ENCODE measurements at regions not wholly inside any gene's neighbourhood (a gene's known extent, or its start where the extent isn't known, plus 50 kb on each side); places are given as distances from the start of the nearest gene placed in this dataset.
A peak's percentile ranks its signal among the peaks of the same experiment; 100 is the strongest.

DNA sequence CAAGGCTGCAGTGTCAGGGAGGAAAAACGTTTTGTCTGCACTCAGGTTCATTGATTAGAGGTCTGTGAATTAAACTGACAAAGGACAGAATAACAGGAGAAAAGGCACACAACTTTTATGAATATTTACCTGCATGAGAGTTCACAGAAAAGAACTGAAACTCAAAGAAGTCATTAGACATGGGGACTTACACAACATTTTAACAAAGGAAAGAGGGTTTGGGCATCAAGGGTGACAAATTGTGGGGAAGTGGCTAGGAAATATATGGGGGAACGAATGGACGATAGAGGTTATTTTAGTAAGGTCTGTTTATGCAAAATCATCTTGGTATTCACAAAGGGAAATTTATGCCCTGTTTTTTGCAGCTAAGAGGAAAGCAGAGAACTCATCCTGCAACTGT is 65.6 kb upstream of the C15orf39 start:
- no peak for DNase-seq

- DNase-seq, result no peak
Measured at GRCh38 chr15:75136758-75137157, 64.9 kb upstream of the C15orf39 start.

- DNase-seq, result peak; percentile 84
Measured at GRCh38 chr15:75138016-75138999, 63.4 kb upstream of the C15orf39 start.

DNA sequence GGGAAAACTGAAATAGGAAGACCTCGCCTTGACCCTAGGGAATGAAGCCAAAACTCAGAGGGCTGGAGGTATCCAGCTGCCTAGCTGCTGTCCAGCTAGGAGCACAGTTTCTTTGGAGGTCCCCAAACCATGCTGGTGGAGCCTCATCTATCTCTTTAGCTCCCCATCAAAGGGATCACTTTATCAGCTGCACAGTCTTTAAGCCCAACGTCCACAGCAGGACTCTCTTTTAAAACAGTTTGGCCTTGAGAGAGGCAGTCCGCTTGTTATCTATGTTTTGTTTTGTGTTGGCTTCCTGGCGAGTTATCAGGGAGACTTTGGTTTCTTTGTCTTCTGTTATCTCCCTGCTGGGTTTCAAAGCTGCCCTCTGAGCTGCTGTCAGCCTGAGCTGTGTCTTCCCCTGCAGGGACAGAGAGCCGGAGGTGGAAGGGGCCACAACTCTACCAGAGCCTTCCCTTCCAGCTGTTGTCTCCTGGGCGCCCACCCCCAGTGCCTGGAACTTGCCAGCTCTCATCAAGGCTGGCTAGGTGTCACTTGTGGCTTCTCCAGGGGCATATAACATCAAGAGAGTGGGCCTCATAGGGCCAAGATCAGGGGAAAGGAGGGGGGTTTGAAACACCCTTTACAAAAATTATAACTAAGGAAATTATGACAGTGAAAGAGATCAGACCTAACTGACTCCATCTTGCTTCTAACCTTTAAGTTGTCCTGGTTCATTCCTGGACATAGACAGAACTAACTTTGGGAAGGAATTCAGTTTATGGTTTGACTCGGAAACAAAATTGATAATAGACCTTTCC is 61.4 kb upstream of the C15orf39 start:
- no peak for DNase-seq

DNA sequence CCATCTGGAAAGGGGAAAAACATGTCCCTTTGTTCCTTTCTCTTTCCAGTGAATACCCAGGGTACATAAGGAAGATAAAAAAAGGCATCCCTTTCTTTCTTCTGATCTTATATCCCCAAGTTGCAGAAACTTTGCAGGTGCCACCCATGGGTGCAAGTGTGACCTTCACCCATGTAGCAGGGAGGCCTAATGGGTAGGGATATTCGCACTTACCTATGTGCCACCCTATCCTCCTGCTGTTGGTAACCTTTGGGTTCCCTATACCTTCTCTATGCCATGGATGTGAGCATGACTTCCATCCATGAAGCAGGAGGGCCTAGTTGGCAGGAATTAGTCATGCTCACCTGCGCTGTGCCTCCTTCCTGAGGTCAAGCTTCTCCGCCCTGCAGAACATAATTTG is 59.2 kb upstream of the C15orf39 start:
- no peak for DNase-seq

- DNase-seq, result no peak
Measured at GRCh38 chr15:75143738-75144334, 57.8 kb upstream of the C15orf39 start.

DNA sequence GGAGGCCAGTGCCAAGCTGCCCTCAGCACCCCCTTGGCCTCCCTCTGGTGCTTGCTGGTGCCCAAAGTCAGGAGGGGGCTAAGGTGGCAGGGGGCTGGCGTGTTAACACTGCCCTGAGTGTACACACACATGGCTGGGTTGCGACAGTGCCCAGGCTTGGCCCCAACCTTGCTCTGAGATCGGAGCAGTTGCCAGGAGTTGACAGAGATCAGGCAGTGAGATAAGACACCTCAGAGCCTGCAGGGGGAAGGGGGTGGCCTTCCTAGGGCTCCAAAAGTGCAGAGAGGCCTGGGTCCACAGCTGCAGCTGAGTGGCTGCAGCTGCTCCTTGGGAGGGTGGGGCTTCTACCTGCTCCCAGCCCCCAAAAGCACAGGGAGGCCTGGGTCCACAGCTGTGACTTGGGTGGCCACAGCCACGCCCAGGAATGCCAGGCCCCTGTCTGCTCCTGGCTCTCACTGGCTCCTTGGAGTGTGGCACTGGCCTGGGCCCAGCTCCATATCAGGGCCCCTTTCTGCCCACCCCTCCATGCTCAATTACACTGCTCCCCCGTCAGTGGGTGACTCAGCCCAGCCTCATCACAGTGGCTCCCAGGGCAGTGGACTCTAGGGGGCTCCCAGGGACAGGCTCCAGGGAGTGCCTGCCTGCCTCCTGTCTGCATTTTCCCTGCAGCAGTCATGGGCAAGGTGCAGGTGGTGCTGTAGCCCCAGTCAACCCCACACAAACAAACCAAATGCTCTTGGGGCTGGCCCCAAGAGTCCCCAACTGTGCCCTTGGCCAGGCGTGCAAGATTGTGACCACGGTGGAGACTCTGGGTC is 56.4 kb upstream of the C15orf39 start:
- no peak for DNase-seq

DNA sequence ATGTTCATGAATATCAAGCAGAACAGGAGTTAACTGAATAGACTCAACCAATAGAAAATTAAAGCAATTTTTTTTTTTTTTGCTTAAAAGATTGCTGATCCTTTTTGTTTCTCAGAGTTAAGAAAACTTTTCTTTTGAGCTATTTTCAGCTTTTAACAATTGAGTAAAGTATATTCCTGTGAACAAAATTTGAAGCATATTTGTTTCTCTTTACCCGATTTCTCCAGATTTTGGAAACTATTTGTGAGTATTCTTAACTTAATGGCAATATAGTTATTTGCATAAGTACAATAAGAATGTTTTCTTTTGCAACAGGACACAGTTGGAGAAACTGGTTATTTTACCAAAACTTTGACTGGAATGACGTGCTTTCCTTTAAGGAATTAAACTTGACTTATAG is 53.4 kb upstream of the C15orf39 start:
- no peak for DNase-seq

DNA sequence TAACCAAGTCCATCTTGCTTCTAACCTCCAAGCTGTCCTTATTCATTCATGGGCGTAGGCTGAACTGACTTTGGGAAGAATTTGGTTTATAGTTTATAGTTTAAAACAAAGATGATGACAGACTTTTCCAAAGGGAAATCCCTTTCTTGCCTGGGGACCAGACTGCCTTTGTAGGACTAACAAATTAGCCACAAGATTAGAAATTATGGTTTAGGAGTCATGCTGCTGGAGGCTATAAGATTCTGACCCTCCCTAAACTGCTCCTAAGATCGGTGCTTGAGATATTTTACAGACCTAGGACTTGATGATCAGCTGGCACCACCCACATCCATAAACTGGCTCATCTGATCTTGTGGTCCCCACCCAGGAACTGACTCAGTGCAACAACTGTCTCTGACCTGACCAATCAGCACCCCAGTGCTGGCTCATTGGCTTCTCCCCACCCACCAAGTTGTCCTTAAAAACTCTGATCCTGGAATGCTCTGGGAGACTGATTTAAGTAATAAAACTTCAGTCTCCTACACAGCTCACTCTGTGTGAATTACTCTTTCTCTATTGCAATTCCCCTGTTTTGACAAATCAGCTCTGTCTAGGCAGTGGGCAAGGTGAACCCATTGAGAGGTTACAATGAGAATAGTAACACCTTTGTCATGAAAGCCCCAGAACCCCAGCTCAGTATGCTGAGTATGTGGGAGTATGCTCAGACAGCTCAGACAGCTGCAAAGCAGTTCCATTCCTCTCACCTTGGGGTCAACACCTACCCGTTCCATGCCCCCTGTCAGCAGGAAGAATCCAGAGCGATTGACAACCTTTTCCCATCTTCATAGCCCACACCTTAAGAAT is 51.6 kb upstream of the C15orf39 start:
- no peak for DNase-seq

DNA sequence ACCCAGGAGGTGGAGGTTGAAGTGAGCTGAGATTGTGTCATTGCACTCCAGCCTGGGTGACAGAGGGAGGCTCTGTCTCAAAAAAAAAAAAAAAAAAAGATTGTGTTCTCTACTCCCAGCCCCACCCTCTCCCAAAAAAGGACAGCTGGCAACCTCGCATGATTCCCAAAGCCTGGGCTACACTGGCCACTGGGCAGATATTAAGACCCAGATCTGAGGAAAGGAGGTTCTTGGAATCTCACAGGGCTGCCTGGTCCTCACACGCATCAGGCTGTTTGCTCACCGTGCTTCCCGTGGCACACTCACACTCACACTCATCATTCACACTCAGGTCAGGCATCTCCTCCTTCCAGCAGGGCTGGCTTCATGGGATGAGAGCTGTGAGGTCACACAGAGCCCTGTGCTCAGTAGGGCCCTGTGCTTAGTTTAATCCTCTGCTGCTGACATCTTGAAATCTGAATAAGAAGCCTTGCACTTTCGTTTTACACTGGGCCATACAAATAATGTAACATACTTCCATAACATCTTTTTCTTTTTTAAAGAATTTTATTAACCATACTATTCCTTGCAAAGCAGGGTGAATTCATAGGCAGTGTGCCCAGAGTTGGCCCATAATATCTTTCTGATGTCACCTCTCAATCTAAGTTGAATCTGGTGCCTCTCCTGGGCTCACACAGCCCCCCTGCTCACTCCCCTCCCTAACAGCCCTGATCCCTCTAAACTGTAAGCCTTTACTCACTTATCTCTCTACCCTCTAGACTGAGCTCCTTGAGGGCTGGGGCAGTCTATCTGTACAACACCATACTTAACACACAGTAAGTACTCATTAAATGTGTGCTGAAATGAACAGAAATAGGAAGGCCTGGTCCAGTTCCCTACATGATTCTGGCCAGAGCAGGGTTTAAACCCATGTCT is 50.2 kb upstream of the C15orf39 start:
- no peak for DNase-seq

Data from islet precursor cell (in vitro differentiated cells).